IMR-90 (cell line): ENCODE measurements at regions not wholly inside any gene's neighbourhood (a gene's known extent, or its start where the extent isn't known, plus 50 kb on each side); places are given as distances from the start of the nearest gene placed in this dataset.

ENCODE experiments used
- ATAC-seq: fragments of 200-7000 bp; cut with Tn5 transposase; 2 replicates; pipeline ENCODE4 v1.9.1; 2020; ENCODE audit warnings: low read depth, mild to moderate bottlenecking, moderate library complexity
- BruUV-seq: library from RNA; stranded (reverse); fragments of 400-500 nt; replicated peaks from 2 replicates; lab custom pipeline; 2021; lab: Mats Ljungman, UMichigan
- CTCF ChIA-PET: fragments of 300-600 bp; formaldehyde crosslinking; extraction: SDS; loops from one replicate; lab custom pipeline; 2021; ENCODE audit warnings: antibody characterized with exemption; lab: Yijun Ruan, JAX
- POLR2A ChIA-PET: fragments of 300-600 bp; sonication (Branson Sonifier 250); formaldehyde crosslinking; loops from one replicate; lab custom pipeline; 2022; ENCODE audit warnings: antibody characterized with exemption; ENCODE audit not compliant: unreplicated experiment; lab: Charles Lee
- DNase-seq: peaks from one replicate; pipeline ENCODE4 v3.0.0; 2013
- H2AFZ ChIP-seq: replicated peaks from 2 replicates; pipeline ENCODE3; 2013; ENCODE audit warnings: low read length, mild to moderate bottlenecking; ENCODE audit not compliant: poor library complexity
- H2AK5ac ChIP-seq: 2 replicates; pipeline ENCODE4 v1.6.1; 2013; ENCODE audit warnings: low read depth, low read length, inconsistent platforms
- H2AK9ac ChIP-seq: replicated peaks from 2 replicates; pipeline ENCODE3; 2013; ENCODE audit warnings: mild to moderate bottlenecking, low read depth, low read length, moderate library complexity; ENCODE audit not compliant: poor library complexity
- H2BK120ac ChIP-seq: 2 replicates; pipeline ENCODE4 v1.6.1; 2013; ENCODE audit warnings: low read depth, low read length, inconsistent platforms
- H2BK15ac ChIP-seq: 3 replicates; pipeline ENCODE4 v1.6.1; 2013; ENCODE audit warnings: low read depth, low read length, inconsistent platforms
- H2BK20ac ChIP-seq: 2 replicates; pipeline ENCODE4 v1.6.1; 2013; ENCODE audit warnings: low read depth, mild to moderate bottlenecking, inconsistent platforms, low read length, moderate library complexity
- H2BK5ac ChIP-seq: 2 replicates; pipeline ENCODE4 v1.6.1; 2013; ENCODE audit warnings: mild to moderate bottlenecking, low read depth, low read length, inconsistent platforms; ENCODE audit not compliant: poor library complexity, severe bottlenecking
- H3K14ac ChIP-seq: replicated peaks from 2 replicates; pipeline ENCODE4 v1.6.1; 2013; ENCODE audit warnings: low read depth, low read length, inconsistent platforms
- H3K18ac ChIP-seq: 2 replicates; pipeline ENCODE4 v1.6.1; 2013; ENCODE audit warnings: low read depth, low read length, control low read depth
- H3K23ac ChIP-seq: 2 replicates; pipeline ENCODE4 v1.6.1; 2013; ENCODE audit warnings: low read depth, low read length, inconsistent platforms
- H3K27ac ChIP-seq: 2 replicates; pipeline ENCODE4 v1.5.1; 2013; ENCODE audit warnings: mild to moderate bottlenecking, control low read depth, low read length; ENCODE audit not compliant: insufficient read depth
- H3K27me3 ChIP-seq: 2 replicates; pipeline ENCODE4 v1.6.1; 2013; ENCODE audit warnings: low read length; ENCODE audit not compliant: control insufficient read depth, insufficient read depth
- H3K36me3 ChIP-seq: 2 replicates; pipeline ENCODE4 v1.6.1; 2013; ENCODE audit warnings: low read length, mixed read lengths; ENCODE audit not compliant: control insufficient read depth, insufficient read depth
- H3K4ac ChIP-seq: 2 replicates; pipeline ENCODE4 v1.6.1; 2013; ENCODE audit warnings: low read depth, low read length, inconsistent platforms
- H3K4me1 ChIP-seq: 2 replicates; pipeline ENCODE4 v1.6.1; 2013; ENCODE audit warnings: low read length, mixed read lengths; ENCODE audit not compliant: control insufficient read depth, insufficient read depth
- H3K4me2 ChIP-seq: 2 replicates; pipeline ENCODE4 v1.6.1; 2013; ENCODE audit warnings: low read depth, mild to moderate bottlenecking, control low read depth, low read length, moderate library complexity
- H3K4me3 ChIP-seq: 2 replicates; pipeline ENCODE4 v1.5.1; 2013; ENCODE audit warnings: low read depth, mild to moderate bottlenecking, control low read depth, low read length, moderate library complexity; ENCODE audit not compliant: insufficient read depth
- H3K56ac ChIP-seq: 2 replicates; pipeline ENCODE4 v1.6.1; 2013; ENCODE audit warnings: low read length, inconsistent platforms; ENCODE audit not compliant: insufficient read depth; ENCODE audit errors: extremely low read depth
- H3K79me1 ChIP-seq, 2 experiments: 2 replicates each; pipeline ENCODE4 v1.6.1; 2013; ENCODE audit warnings: low read length in 2 of 2, inconsistent platforms in 1 of 2, low read depth in 1 of 2
- H3K9ac ChIP-seq: 2 replicates; pipeline ENCODE4 v1.6.1; 2013; ENCODE audit warnings: low read depth, low read length, control low read depth
- H3K9me1 ChIP-seq: 2 replicates; pipeline ENCODE4 v1.6.1; 2013; ENCODE audit warnings: low read length, inconsistent platforms; ENCODE audit not compliant: insufficient read depth
- H3K9me3 ChIP-seq: 2 replicates; pipeline ENCODE4 v1.6.1; 2013; ENCODE audit warnings: low read length; ENCODE audit not compliant: control insufficient read depth, insufficient read depth
- H4K20me1 ChIP-seq: 2 replicates; pipeline ENCODE4 v1.6.1; 2013; ENCODE audit warnings: low read length, inconsistent platforms; ENCODE audit not compliant: insufficient read depth
- H4K5ac ChIP-seq: 2 replicates; pipeline ENCODE4 v1.6.1; 2013; ENCODE audit warnings: mild to moderate bottlenecking, low read depth, low read length, control low read depth
- H4K8ac ChIP-seq, 2 experiments: 2 replicates each; pipeline ENCODE4 v1.6.1; 2013; ENCODE audit warnings: low read depth in 2 of 2, low read length in 2 of 2, control low read depth in 1 of 2, inconsistent platforms in 1 of 2
- H4K91ac ChIP-seq: 2 replicates; pipeline ENCODE4 v1.6.1; 2013; ENCODE audit warnings: low read depth, low read length, inconsistent platforms; ENCODE audit not compliant: insufficient read depth
- BHLHE40 ChIP-seq: fragments of 150-350 bp; IDR thresholded peaks from 2 replicates; pipeline ENCODE4 v1.6.1; 2016; ENCODE audit warnings: mild to moderate bottlenecking, low read depth, low read length
- CEBPB ChIP-seq: IDR thresholded peaks from 2 replicates; pipeline ENCODE4 v1.6.1; 2012; ENCODE audit warnings: low read depth, low read length, improper control_type of control experiment
- CTCF ChIP-seq: conservative IDR thresholded peaks from 2 replicates; pipeline ENCODE4 v1.5.1; 2012; ENCODE audit warnings: mild to moderate bottlenecking, low read depth, low read length, improper control_type of control experiment
- ELK1 ChIP-seq: fragments of 150-350 bp; IDR thresholded peaks from 2 replicates; pipeline ENCODE4 v1.6.1; 2016; ENCODE audit warnings: low read depth, mild to moderate bottlenecking, low read length, moderate library complexity, borderline replicate concordance
- FOS ChIP-seq: fragments of 150-350 bp; IDR thresholded peaks from 2 replicates; pipeline ENCODE4 v1.6.1; 2016; ENCODE audit warnings: low read depth, low read length
- MAFK ChIP-seq: IDR thresholded peaks from 2 replicates; pipeline ENCODE4 v1.6.1; 2012; ENCODE audit warnings: low read depth, low read length, improper control_type of control experiment
- MAZ ChIP-seq: IDR thresholded peaks from 2 replicates; pipeline ENCODE4 v1.6.1; 2012; ENCODE audit warnings: low read depth, mild to moderate bottlenecking, low read length, improper control_type of control experiment, moderate library complexity, borderline replicate concordance
- MXI1 ChIP-seq: IDR thresholded peaks from 2 replicates; pipeline ENCODE4 v1.6.1; 2012; ENCODE audit warnings: low read depth, mild to moderate bottlenecking, low read length, moderate library complexity, borderline replicate concordance
- NFE2L2 ChIP-seq: fragments of 150-350 bp; IDR thresholded peaks from 2 replicates; pipeline ENCODE4 v1.6.1; 2016; ENCODE audit warnings: low read depth, mild to moderate bottlenecking, low read length
- POLR2A ChIP-seq: IDR thresholded peaks from 2 replicates; pipeline ENCODE4 v1.6.1; 2012; ENCODE audit warnings: mild to moderate bottlenecking, low read depth, low read length
- RAD21 ChIP-seq: IDR thresholded peaks from 2 replicates; pipeline ENCODE4 v1.6.1; 2012; ENCODE audit warnings: low read length, improper control_type of control experiment
- RFX5 ChIP-seq: IDR thresholded peaks from 2 replicates; pipeline ENCODE4 v1.8.0; 2012; ENCODE audit warnings: low read depth, mild to moderate bottlenecking, low read length, moderate library complexity
- SMC3 ChIP-seq: fragments of 150-350 bp; IDR thresholded peaks from 2 replicates; pipeline ENCODE4 v1.6.1; 2016; ENCODE audit warnings: low read depth, mild to moderate bottlenecking, antibody characterized with exemption, low read length, moderate library complexity
- USF2 ChIP-seq: fragments of 150-350 bp; IDR thresholded peaks from 2 replicates; pipeline ENCODE4 v1.6.1; 2017; ENCODE audit warnings: mild to moderate bottlenecking, antibody characterized with exemption, low read length, low read depth
- WGBS, 2 experiments: methylation state at CpG; one replicate each; pipeline versions ENCODE4 v1.1.5 to v1.1.7; 2013; ENCODE audit warnings: missing lambda C conversion rate in 2 of 2; ENCODE audit not compliant: insufficient read length in 1 of 2; ENCODE audit errors: extremely low coverage in 2 of 2; 5-methylcytosine and 5-hydroxymethylcytosine counted together
- dilution Hi-C: fragments of 300-500 bp; cut with HindIII; formaldehyde crosslinking; loops from one replicate; pipeline ENCODE4 v1.14.3; 2018; ENCODE audit warnings: low sequenced_read_pairs; ENCODE audit not compliant: unreplicated experiment
- in situ Hi-C: fragments of 300-500 bp; cut with MboI; formaldehyde crosslinking; loops from 3 replicates; pipeline ENCODE4 v1.14.3; 2019; ENCODE audit warnings: low sequenced_read_pairs, inconsistent platforms, mixed read lengths
- intact Hi-C: fragments of 100-400 bp; cut with micrococcal nuclease; formaldehyde crosslinking; loops from 2 replicates; pipeline ENCODE4 v1.10.0; 2022

GRCh38 chr4:27132497-27132896, 271.9 kb downstream of the STIM2 start:
- Histone ChIP-seq H2AK5ac (no peak overlapping the region), H3K23ac (no peak overlapping the region), H3K4ac (no peak overlapping the region), H3K4me3 (no peak overlapping the region), H2BK120ac (no peak overlapping the region), H4K5ac (no peak overlapping the region), H3K27ac (no peak overlapping the region), H4K20me1 (no peaks in the 10 kb centered on the region), H4K8ac (no peak overlapping the region), H2BK5ac (no peak overlapping the region), H2BK20ac (no peak overlapping the region), H3K18ac (no peak overlapping the region), H3K14ac (no peak overlapping the region), H3K56ac (no peak overlapping the region), H2AFZ (no peak overlapping the region), H2AK9ac (no peak overlapping the region), H3K4me1 (no peaks in the 10 kb centered on the region), H3K9me1 (no peaks in the 10 kb centered on the region), H3K4me2 (no peak overlapping the region), H3K36me3 (no peaks in the 10 kb centered on the region), H3K9me3 (no peaks in the 10 kb centered on the region), H3K9ac (no peak overlapping the region), H2BK15ac (no peak overlapping the region), H3K79me1 (no peaks in the 10 kb centered on the region), H4K91ac (no peak overlapping the region), H3K27me3 (no peaks in the 10 kb centered on the region)
- ChIA-PET POLR2A (no interaction called here), CTCF (no interaction called here)
- ATAC-seq (no peak), DNase-seq (no peak)
- no CpG with 5 or more reads among the region's 1 CpG for WGBS, 2 experiments
- BruUV-seq: no TSS peak
- TF ChIP-seq ELK1 (no peak), CEBPB (no peak), POLR2A (no peak), MAZ (no peak), NFE2L2 (no peak), MAFK (no peak), USF2 (no peak), SMC3 (no peak), RAD21 (no peak), MXI1 (no peak), FOS (no peak), CTCF (no peak), RFX5 (no peak), BHLHE40 (no peak)
- in situ Hi-C loops: no loop called here
- intact Hi-C loops: no loop called here
- dilution Hi-C loops: no loop called here
